HG03066 (cell line): ENCODE measurements at regions not wholly inside any gene's neighbourhood (a gene's known extent, or its start where the extent isn't known, plus 50 kb on each side); places are given as distances from the start of the nearest gene placed in this dataset.
"Not testable (repeated sequence)": the region's sequence is repeated elsewhere in the genome, so short reads cannot be mapped to it uniquely, and the experiment has no call there.

Experiments
- ATAC-seq: cut with Tn5 transposase; IDR thresholded peaks from one replicate; pipeline ENCODE4 v1.9.1; 2021; ENCODE audit warnings: low read depth; ENCODE audit not compliant: unreplicated experiment

GRCh38 chr7:101740981-101741725 is 76.3 kb upstream of the CUX1 start:
- peak; percentile 47 for ATAC-seq

GRCh38 chr7:101743241-101743994 is 74.0 kb upstream of the CUX1 start:
- ATAC-seq, result no peak

- no peak for ATAC-seq
These were observed 73.4 kb upstream of the CUX1 start for GRCh38 chr7:101743995-101744360.

- ATAC-seq, result no peak
These were observed 72.8 kb upstream of the CUX1 start for GRCh38 chr7:101744588-101744987.

GRCh38 chr7:101746314-101746713 is 71.1 kb upstream of the CUX1 start:
- peak; percentile 54 for ATAC-seq

- ATAC-seq, result no peak
These were observed 70.2 kb upstream of the CUX1 start for GRCh38 chr7:101747053-101747878.

GRCh38 chr7:101747879-101748345 is 69.5 kb upstream of the CUX1 start:
- no peak for ATAC-seq

GRCh38 chr7:101749891-101750290 is 67.5 kb upstream of the CUX1 start:
- ATAC-seq, result no peak

GRCh38 chr7:101753316-101753715 is 64.1 kb upstream of the CUX1 start:
- ATAC-seq, result no peak

GRCh38 chr7:101754424-101755159 is 62.8 kb upstream of the CUX1 start:
- ATAC-seq, result no peak

- ATAC-seq, result no peak
These were observed 59.5 kb upstream of the CUX1 start for GRCh38 chr7:101757879-101758278.

- not testable (repeated sequence) for ATAC-seq
These were observed 58.9 kb upstream of the CUX1 start for GRCh38 chr7:101758519-101758918.

- ATAC-seq, result no peak
These were observed 53.2 kb upstream of the CUX1 start for GRCh38 chr7:101764221-101764620.

GRCh38 chr7:101767544-101767943 is 49.9 kb upstream of the CUX1 start:
- no peak for ATAC-seq
